CD4-positive, alpha-beta T cell (primary cell): ENCODE measurements at regions not wholly inside any gene's neighbourhood (a gene's known extent, or its start where the extent isn't known, plus 50 kb on each side); places are given as distances from the start of the nearest gene placed in this dataset.

Source experiments
- ATAC-seq: fragments of 200-7000 bp; cut with Tn5 transposase; one replicate; pipeline ENCODE4 v1.10.0; 2022; ENCODE audit warnings: mild to moderate bottlenecking; ENCODE audit not compliant: poor library complexity
- CTCF ChIA-PET: fragments of 350-600 bp; sonication (Branson Sonifier 250); formaldehyde crosslinking; loops from one replicate; lab custom pipeline; 2021; ENCODE audit warnings: antibody characterized with exemption, inconsistent platforms; lab: Charles Lee
- POLR2A ChIA-PET: fragments of 350-600 bp; sonication (Branson Sonifier 250); formaldehyde crosslinking; loops from one replicate; lab custom pipeline; 2021; ENCODE audit warnings: antibody characterized with exemption, inconsistent platforms; lab: Charles Lee
- DNase-seq, 14 experiments: peaks; one replicate each; pipeline ENCODE4 v3.0.0-alpha.2; 2013 to 2020; ENCODE audit warnings: mixed read lengths in 2 of 14
- H3K27ac ChIP-seq, 2 donors: one replicate each; pipeline versions ENCODE4 v1.5.1 to v1.7.0; 2013; ENCODE audit warnings: low read length in 2 of 2, low read depth in 1 of 2, mild to moderate bottlenecking in 1 of 2
- H3K27me3 ChIP-seq, 2 experiments: 1 replicate in 1 of 2; 2 replicates in 1 of 2; pipeline versions ENCODE4 v1.6.1 to v1.7.0; 2013; ENCODE audit warnings: low read length in 2 of 2, control low read depth in 1 of 2, mild to moderate bottlenecking in 1 of 2, moderate library complexity in 1 of 2; ENCODE audit not compliant: insufficient read depth in 2 of 2, control insufficient read depth in 1 of 2
- H3K36me3 ChIP-seq: one replicate; pipeline ENCODE4 v1.6.1; 2013; ENCODE audit warnings: low read length, control low read depth; ENCODE audit not compliant: insufficient read depth
- H3K4me1 ChIP-seq: one replicate; pipeline ENCODE4 v1.6.1; 2013; ENCODE audit warnings: low read length, control low read depth; ENCODE audit not compliant: insufficient read depth
- H3K4me3 ChIP-seq: one replicate; pipeline ENCODE4 v1.5.1; 2013; ENCODE audit warnings: mild to moderate bottlenecking, low read length, moderate library complexity
- H3K9me3 ChIP-seq, 2 experiments: 1 replicate in 1 of 2; 2 replicates in 1 of 2; pipeline versions ENCODE4 v1.6.1 to v1.7.0; 2013; ENCODE audit warnings: low read length in 2 of 2, mild to moderate bottlenecking in 2 of 2, control low read depth in 1 of 2, moderate library complexity in 1 of 2; ENCODE audit not compliant: control insufficient read depth in 1 of 2, insufficient read depth in 1 of 2
- H3K27ac Mint-ChIP-seq: one replicate; pipeline ENCODE4 v1.8.0; 2020; ENCODE audit warnings: mixed read lengths
- H3K27me3 Mint-ChIP-seq: one replicate; pipeline ENCODE4 v1.8.0; 2021; ENCODE audit warnings: mixed read lengths
- H3K36me3 Mint-ChIP-seq: one replicate; pipeline ENCODE4 v1.8.0; 2021; ENCODE audit warnings: low read depth, mixed read lengths
- H3K4me1 Mint-ChIP-seq: one replicate; pipeline ENCODE4 v1.8.0; 2021; ENCODE audit warnings: low read depth, mixed read lengths
- H3K4me3 Mint-ChIP-seq: one replicate; pipeline ENCODE4 v1.8.0; 2020; ENCODE audit warnings: mild to moderate bottlenecking, mixed read lengths
- H3K9me3 Mint-ChIP-seq: one replicate; pipeline ENCODE4 v1.8.0; 2020; ENCODE audit warnings: mixed read lengths
- CTCF ChIP-seq: fragments of 200-600 bp; IDR thresholded peaks from one replicate; pipeline ENCODE4 v1.8.0; 2022; ENCODE audit warnings: antibody characterized with exemption, mild to moderate bottlenecking
- intact Hi-C, 2 experiments: fragments of 100-400 bp; cut with DNase I in 1 of 2; cut with micrococcal nuclease in 1 of 2; formaldehyde crosslinking; loops; one replicate each; pipeline versions ENCODE4 v1.15.1 to v1.9.0; 2023 to 2025; cut with DNase I, micrococcal nuclease

DNA sequence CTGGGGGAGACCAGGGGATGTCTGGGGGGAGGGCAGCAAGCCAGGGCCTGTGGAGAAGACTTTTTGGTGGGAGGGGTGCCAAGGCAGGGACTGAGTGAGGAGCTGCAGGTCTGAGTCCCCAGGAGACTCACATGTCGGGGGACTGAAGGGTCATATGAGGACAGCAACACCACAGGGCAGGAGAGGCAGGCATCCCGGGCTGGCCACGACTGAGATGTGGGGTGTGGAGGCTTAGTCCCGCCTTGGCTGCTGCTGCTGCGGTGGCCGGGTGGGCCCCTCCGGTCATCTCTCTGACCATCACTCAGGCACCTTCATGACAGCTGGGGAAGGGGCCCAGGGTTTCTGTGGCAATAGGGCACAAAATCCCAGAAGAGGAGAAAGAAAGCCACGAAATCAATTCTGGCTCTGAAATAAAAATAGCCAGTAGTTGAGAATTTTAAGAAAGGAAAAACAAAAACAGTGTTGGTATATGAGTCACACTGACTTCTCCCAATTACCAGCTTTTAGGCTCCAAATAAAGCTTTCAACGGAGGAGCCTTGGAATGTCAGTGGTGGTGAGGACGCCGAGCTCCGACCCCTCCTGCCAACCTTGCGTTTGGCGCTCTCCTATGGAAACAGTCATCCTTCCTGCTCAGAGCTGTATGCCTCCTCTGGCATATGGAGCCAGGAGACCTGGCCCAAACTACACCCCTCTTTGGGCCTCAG is 52.9 kb upstream of the ITGA11 start:
- Histone ChIP-seq H3K9me3 (peaks cover 0 to 4% of the 10 kb centered on the region in 2 experiments), H3K4me1 (no peaks in the 10 kb centered on the region), H3K36me3 (no peaks in the 10 kb centered on the region), H3K4me3 (no peak overlapping the region), H3K27me3 (peaks cover 0 to 4% of the 10 kb centered on the region in 2 experiments), H3K27ac (no peak overlapping the region)
- no peaks in the 10 kb centered on the region for H3K9me3 Mint-ChIP-seq
- H3K4me3 Mint-ChIP-seq: no peak overlapping the region
- POLR2A ChIA-PET: no interaction called here
- H3K4me1 Mint-ChIP-seq: no peaks in the 10 kb centered on the region
- DNase-seq (no peak), ATAC-seq (no peak)
- no peak overlapping the region for H3K27ac Mint-ChIP-seq
- no peak for TF ChIP-seq CTCF
- CTCF ChIA-PET: no interaction called here
- peaks cover 36% of the 10 kb centered on the region for H3K27me3 Mint-ChIP-seq
- intact Hi-C loops: no loop called here
- no peaks in the 10 kb centered on the region for H3K36me3 Mint-ChIP-seq

DNA sequence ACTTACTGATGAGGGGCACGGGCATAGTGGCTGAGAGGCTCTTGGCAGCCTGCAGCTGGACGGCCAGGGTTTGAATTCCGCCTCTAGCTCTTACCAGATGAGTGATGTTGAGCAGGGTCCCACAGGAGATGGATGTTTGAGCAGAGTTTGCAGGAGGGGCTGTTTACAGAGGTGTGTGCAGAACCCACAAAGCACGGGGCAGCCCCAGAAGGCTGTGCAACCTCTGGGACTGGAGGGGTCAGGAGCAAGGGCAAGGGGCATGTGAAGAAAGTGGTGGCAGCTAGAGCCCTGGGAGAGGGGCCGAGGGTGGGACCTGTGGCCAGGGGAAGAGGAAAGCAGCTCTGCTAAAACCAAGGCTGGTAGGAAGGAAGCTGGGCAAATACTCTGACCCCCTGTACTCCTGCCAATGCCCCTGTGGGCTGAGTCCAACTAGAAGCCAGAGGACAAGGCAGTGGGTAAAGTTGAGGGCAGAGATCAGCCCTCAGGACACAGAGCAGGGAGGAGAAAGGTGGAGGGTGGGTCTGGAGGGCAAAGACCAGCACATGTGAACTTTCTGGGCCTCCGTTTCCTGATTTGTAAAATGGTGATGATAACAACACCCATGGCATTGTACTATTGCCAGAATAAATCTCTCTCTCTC is 53.9 kb upstream of the ITGA11 start:
- POLR2A ChIA-PET: no interaction called here
- Mint-ChIP-seq H3K36me3 (no peaks in the 10 kb centered on the region), H3K4me3 (no peak overlapping the region), H3K4me1 (no peaks in the 10 kb centered on the region), H3K27ac (no peak overlapping the region), H3K9me3 (no peaks in the 10 kb centered on the region), H3K27me3 (peaks cover 35% of the 10 kb centered on the region)
- TF ChIP-seq CTCF: no peak
- Histone ChIP-seq H3K4me1 (no peaks in the 10 kb centered on the region), H3K36me3 (no peaks in the 10 kb centered on the region), H3K9me3 (peaks cover 0 to 4% of the 10 kb centered on the region in 2 experiments), H3K27me3 (no peaks in the 10 kb centered on the region), H3K4me3 (no peak overlapping the region), H3K27ac (no peak overlapping the region)
- DNase-seq: no peak
- no peak for ATAC-seq
- intact Hi-C loops: no loop called here
- CTCF ChIA-PET: no interaction called here

- H3K9me3 Mint-ChIP-seq: no peaks in the 10 kb centered on the region
- Histone ChIP-seq H3K27ac (no peak overlapping the region), H3K27me3 (no peaks in the 10 kb centered on the region), H3K9me3 (no peaks in the 10 kb centered on the region), H3K4me1 (no peaks in the 10 kb centered on the region), H3K4me3 (no peak overlapping the region), H3K36me3 (no peaks in the 10 kb centered on the region)
- H3K27ac Mint-ChIP-seq: no peak overlapping the region
- H3K27me3 Mint-ChIP-seq: peaks cover 42% of the 10 kb centered on the region
- CTCF ChIA-PET: no interaction called here
- no peak for ATAC-seq
- no peaks in the 10 kb centered on the region for H3K36me3 Mint-ChIP-seq
- H3K4me1 Mint-ChIP-seq: no peaks in the 10 kb centered on the region
- no peak for TF ChIP-seq CTCF
- intact Hi-C loops: no loop called here
- H3K4me3 Mint-ChIP-seq: no peak overlapping the region
- DNase-seq: no peak
- POLR2A ChIA-PET: no interaction called here
Observed at GRCh38 chr15:68487087-68487843, 55.3 kb upstream of the ITGA11 start.
